HG03571 (cell line): ENCODE measurements at regions not wholly inside any gene's neighbourhood (a gene's known extent, or its start where the extent isn't known, plus 50 kb on each side); places are given as distances from the start of the nearest gene placed in this dataset.
"Not testable (repeated sequence)": the region's sequence is repeated elsewhere in the genome, so short reads cannot be mapped to it uniquely, and the experiment has no call there.

ENCODE experiments used
- ATAC-seq: cut with Tn5 transposase; IDR thresholded peaks from one replicate; pipeline ENCODE4 v1.9.1; 2021; ENCODE audit not compliant: unreplicated experiment

GRCh38 chr4:180280726-180281297, 1962.4 kb upstream of the TENM3 start:
- no peak for ATAC-seq

- ATAC-seq = no peak
Measured at GRCh38 chr4:180281724-180282123, 1961.5 kb upstream of the TENM3 start.

GRCh38 chr4:180284267-180284666, 1958.9 kb upstream of the TENM3 start:
- no peak for ATAC-seq

- peak; percentile 61 for ATAC-seq
Measured at GRCh38 chr4:180285796-180286195, 1957.4 kb upstream of the TENM3 start.

GRCh38 chr4:180292339-180292738, 1950.9 kb upstream of the TENM3 start:
- no peak for ATAC-seq

GRCh38 chr4:180296036-180296599, 1947.1 kb upstream of the TENM3 start:
- ATAC-seq = no peak

GRCh38 chr4:180304321-180304720, 1938.9 kb upstream of the TENM3 start:
- no peak for ATAC-seq

GRCh38 chr4:180310616-180311015, 1932.6 kb upstream of the TENM3 start:
- no peak for ATAC-seq

GRCh38 chr4:180314972-180315371, 1928.2 kb upstream of the TENM3 start:
- no peak for ATAC-seq

GRCh38 chr4:180330521-180330920, 1912.7 kb upstream of the TENM3 start:
- no peak for ATAC-seq

- no peak for ATAC-seq
Measured at GRCh38 chr4:180333162-180333561, 1910.0 kb upstream of the TENM3 start.

GRCh38 chr4:180335566-180335965, 1907.6 kb upstream of the TENM3 start:
- ATAC-seq = no peak

- no peak for ATAC-seq
Measured at GRCh38 chr4:180336494-180337090, 1906.6 kb upstream of the TENM3 start.

- no peak for ATAC-seq
Measured at GRCh38 chr4:180341926-180342325, 1901.3 kb upstream of the TENM3 start.

- no peak for ATAC-seq
Measured at GRCh38 chr4:180350901-180351300, 1892.3 kb upstream of the TENM3 start.

GRCh38 chr4:180356766-180357165, 1886.4 kb upstream of the TENM3 start:
- no peak for ATAC-seq

GRCh38 chr4:180360113-180360512, 1883.1 kb upstream of the TENM3 start:
- not testable (repeated sequence) for ATAC-seq

- ATAC-seq = no peak
Measured at GRCh38 chr4:180363815-180364214, 1879.4 kb upstream of the TENM3 start.

- no peak for ATAC-seq
Measured at GRCh38 chr4:180372691-180373090, 1870.5 kb upstream of the TENM3 start.

GRCh38 chr4:180377741-180378140, 1865.5 kb upstream of the TENM3 start:
- no peak for ATAC-seq

- ATAC-seq = no peak
Measured at GRCh38 chr4:180380733-180381132, 1862.5 kb upstream of the TENM3 start.

- no peak for ATAC-seq
Measured at GRCh38 chr4:180391613-180392012, 1851.6 kb upstream of the TENM3 start.

GRCh38 chr4:180394312-180394711, 1848.9 kb upstream of the TENM3 start:
- ATAC-seq = no peak
